ENCODE measurements at regions not wholly inside any gene's neighbourhood (a gene's known extent, or its start where the extent isn't known, plus 50 kb on each side); places are given as distances from the start of the nearest gene placed in this dataset.

DNA sequence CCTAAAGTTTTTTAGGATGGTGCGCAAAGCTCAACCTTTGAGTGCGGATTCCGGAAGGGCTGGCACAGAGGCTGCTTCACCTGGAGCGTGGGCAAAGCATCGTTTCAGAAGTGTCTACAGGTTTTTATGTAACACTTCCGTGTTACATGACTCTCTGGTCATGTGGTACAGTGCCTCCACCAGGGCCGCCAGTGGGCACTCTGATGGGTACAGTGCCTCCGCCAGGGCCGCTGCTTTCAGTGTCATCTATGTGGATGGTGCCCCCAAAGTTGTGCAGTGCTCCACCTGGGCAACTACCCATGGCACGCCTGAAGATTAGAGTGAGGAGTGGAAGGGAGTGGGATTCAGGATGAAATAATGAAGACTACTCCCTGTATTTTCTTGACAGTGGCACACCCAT lies 101.4 kb upstream of the C1orf174 start:
- TF ChIP-seq, protein P1, sequence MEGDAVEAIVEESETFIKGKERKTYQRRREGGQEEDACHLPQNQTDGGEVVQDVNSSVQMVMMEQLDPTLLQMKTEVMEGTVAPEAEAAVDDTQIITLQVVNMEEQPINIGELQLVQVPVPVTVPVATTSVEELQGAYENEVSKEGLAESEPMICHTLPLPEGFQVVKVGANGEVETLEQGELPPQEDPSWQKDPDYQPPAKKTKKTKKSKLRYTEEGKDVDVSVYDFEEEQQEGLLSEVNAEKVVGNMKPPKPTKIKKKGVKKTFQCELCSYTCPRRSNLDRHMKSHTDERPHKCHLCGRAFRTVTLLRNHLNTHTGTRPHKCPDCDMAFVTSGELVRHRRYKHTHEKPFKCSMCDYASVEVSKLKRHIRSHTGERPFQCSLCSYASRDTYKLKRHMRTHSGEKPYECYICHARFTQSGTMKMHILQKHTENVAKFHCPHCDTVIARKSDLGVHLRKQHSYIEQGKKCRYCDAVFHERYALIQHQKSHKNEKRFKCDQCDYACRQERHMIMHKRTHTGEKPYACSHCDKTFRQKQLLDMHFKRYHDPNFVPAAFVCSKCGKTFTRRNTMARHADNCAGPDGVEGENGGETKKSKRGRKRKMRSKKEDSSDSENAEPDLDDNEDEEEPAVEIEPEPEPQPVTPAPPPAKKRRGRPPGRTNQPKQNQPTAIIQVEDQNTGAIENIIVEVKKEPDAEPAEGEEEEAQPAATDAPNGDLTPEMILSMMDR (IDR thresholded peaks at IDR 0.05): no peak
- TF ChIP-seq POLR2AphosphoS5 (IDR thresholded peaks at IDR 0.05): no peak
